ENCODE measurements at regions not wholly inside any gene's neighbourhood (a gene's known extent, or its start where the extent isn't known, plus 50 kb on each side); places are given as distances from the start of the nearest gene placed in this dataset.

DNA sequence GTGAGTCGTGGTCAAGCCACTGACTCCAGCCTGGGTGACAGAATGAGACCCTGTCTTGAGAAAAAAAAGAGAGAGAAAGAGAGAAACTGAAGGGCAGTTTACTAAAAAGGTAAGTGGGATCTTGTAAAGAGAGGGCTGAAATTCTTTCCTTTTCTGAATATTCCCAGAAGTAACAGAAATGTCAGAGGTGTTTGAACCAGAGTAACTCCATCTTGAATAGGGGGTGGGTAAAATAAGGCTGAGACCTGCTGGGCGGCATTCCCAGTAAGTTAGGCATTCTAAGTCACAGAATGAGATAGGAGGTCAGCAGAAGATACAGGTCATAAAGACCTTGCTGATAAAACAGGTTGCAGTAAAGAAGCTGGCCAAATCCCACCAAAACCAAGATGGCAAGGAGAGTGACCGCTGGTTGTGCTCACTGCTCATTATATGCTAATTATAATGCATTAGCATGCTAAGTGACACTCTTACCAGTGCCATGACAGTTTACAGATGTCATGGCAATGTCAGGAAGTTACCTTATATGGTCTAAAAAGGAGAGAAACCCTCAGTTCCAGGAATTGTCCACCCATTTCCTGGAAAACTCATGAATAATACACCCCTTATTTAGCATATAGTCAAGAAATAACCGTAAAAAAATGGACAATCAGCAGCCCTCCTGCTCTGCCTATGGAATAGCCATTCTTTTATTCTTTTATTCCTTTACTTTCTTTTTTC is 1334.3 kb upstream of the ZEB2 start:
- DNase-seq = no peak
- Histone ChIP-seq H3K27me3 (replicated peaks) (no peaks in the 10 kb centered on the region), H3K27ac (no peak overlapping the region), H3K36me3 (replicated peaks) (no peaks in the 10 kb centered on the region), H3K4me3 (ENCODE audit: low read depth, low read length) (no peak overlapping the region)
- TF ChIP-seq, protein P1, sequence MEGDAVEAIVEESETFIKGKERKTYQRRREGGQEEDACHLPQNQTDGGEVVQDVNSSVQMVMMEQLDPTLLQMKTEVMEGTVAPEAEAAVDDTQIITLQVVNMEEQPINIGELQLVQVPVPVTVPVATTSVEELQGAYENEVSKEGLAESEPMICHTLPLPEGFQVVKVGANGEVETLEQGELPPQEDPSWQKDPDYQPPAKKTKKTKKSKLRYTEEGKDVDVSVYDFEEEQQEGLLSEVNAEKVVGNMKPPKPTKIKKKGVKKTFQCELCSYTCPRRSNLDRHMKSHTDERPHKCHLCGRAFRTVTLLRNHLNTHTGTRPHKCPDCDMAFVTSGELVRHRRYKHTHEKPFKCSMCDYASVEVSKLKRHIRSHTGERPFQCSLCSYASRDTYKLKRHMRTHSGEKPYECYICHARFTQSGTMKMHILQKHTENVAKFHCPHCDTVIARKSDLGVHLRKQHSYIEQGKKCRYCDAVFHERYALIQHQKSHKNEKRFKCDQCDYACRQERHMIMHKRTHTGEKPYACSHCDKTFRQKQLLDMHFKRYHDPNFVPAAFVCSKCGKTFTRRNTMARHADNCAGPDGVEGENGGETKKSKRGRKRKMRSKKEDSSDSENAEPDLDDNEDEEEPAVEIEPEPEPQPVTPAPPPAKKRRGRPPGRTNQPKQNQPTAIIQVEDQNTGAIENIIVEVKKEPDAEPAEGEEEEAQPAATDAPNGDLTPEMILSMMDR (IDR thresholded peaks at IDR 0.05; ENCODE audit: low read depth, low read length, missing control alignments) = no peak
- in situ Hi-C loops (cut with HindIII; ENCODE audit: low pct_ligation_motif_present, low sequenced_read_pairs) = no loop called here

DNA sequence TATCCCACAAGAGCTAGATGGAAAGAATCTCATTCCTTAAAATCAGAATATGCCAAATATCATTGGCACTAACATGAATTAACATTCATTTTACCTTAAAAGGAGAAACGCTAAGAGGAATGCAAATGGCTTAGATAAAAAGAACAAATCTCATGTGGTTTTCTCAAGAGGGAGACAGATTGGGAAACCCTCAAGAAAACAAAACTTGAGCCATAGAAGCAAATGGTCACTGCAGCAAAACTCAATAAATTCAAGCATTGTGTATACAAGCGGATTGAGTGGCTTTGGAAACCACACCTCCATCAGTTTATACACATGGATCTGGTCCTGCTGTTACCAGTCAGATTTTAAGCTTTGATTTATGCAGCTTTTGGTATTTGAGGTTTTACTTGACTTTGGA is 1331.8 kb upstream of the ZEB2 start:
- in situ Hi-C loops (cut with HindIII; ENCODE audit: low pct_ligation_motif_present, low sequenced_read_pairs) = no loop called here
- no peak overlapping the region for H3K4me3 ChIP-seq (ENCODE audit: low read depth, low read length)
- no peaks in the 10 kb centered on the region for H3K27me3 ChIP-seq (replicated peaks)
- no peak for DNase-seq
- TF ChIP-seq, protein P1 (IDR thresholded peaks at IDR 0.05; ENCODE audit: low read depth, low read length, missing control alignments) = no peak
- H3K27ac ChIP-seq = no peak overlapping the region
- H3K36me3 ChIP-seq (replicated peaks) = no peaks in the 10 kb centered on the region

DNA sequence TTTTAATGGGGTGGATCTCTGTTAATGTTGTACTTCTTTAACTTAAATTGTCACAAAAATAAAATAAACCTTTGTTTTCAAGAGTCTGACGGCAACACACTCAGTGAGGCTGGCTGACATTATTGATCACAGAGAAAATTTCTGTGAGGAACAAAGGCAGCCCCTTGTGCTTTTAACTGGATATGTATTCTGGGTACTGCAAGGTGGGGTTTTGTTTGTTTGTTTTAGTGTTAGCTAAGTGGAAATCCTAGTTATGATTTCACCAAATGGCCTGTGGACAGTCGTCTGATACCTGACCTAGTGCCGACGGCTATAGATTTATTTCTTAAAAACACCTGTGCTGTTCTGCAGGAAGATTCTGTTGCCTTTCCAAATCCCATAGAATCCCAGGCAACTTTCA is 1329.5 kb upstream of the ZEB2 start:
- DNase-seq = no peak
- in situ Hi-C loops (cut with HindIII; ENCODE audit: low pct_ligation_motif_present, low sequenced_read_pairs) = no loop called here

DNA sequence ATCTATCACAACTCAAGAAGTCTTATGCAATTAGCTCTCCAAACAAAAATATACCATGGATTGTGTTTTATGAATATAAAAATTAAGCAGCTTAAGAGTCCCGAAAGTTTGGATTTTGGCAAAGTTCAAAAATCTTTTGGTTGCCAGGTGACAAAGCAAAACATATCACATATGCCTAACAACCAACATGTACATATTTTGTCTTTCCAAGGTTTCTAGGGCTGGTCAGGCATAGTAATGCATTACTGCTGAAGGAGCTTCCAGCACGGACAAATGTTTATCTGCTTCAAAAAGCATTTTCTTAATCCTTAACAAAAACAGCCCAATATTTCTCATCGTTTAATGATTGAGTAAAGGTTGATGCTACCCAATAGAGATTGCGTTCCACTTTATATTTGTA is 1327.1 kb upstream of the ZEB2 start:
- Histone ChIP-seq H3K27ac (no peak overlapping the region), H3K27me3 (replicated peaks) (no peaks in the 10 kb centered on the region), H3K4me3 (ENCODE audit: low read depth, low read length) (no peak overlapping the region), H3K36me3 (replicated peaks) (no peaks in the 10 kb centered on the region)
- TF ChIP-seq, protein P1 (IDR thresholded peaks at IDR 0.05; ENCODE audit: low read depth, low read length, missing control alignments) = no peak
- in situ Hi-C loops (cut with HindIII; ENCODE audit: low pct_ligation_motif_present, low sequenced_read_pairs) = no loop called here
- no peak for DNase-seq

More for the DNA sequence above, 1329.5 kb upstream of the ZEB2 start:
- H3K4me3 ChIP-seq (ENCODE audit: low read depth, low read length) = no peak overlapping the region
- H3K27ac ChIP-seq = no peak overlapping the region
- no peaks in the 10 kb centered on the region for H3K27me3 ChIP-seq (replicated peaks)
- H3K36me3 ChIP-seq (replicated peaks) = no peaks in the 10 kb centered on the region
- TF ChIP-seq, protein P1 (IDR thresholded peaks at IDR 0.05; ENCODE audit: low read depth, low read length, missing control alignments) = no peak

DNA sequence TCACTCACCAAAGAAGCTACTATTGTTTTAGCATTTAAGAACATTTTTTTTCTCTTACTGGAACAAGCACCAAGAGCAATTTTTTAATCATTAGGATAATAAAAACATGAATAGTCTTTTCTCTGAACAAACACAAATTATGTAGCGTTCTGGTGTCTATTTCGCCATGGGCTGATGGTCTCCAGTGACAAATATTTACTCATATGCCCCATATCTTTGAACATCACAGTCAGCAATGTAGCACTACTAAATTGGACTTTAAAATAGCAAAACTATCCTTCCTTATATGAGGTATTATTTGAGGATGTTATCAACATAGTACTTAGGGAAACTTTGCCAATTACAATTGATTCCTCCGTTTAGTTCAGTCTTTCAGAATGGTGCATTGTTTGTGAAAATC is 1326.0 kb upstream of the ZEB2 start:
- DNase-seq = no peak
- Histone ChIP-seq H3K4me3 (ENCODE audit: low read depth, low read length) (no peak overlapping the region), H3K36me3 (replicated peaks) (no peaks in the 10 kb centered on the region), H3K27ac (no peak overlapping the region), H3K27me3 (replicated peaks) (no peaks in the 10 kb centered on the region)
- in situ Hi-C loops (cut with HindIII; ENCODE audit: low pct_ligation_motif_present, low sequenced_read_pairs) = no loop called here
- TF ChIP-seq, protein P1 (IDR thresholded peaks at IDR 0.05; ENCODE audit: low read depth, low read length, missing control alignments) = no peak
